Loucy (cell line): ENCODE measurements at regions not wholly inside any gene's neighbourhood (a gene's known extent, or its start where the extent isn't known, plus 50 kb on each side); places are given as distances from the start of the nearest gene placed in this dataset.

Source experiments
- H2AFZ ChIP-seq: fragments of 200-600 bp; sonication (generic); 2 replicates; pipeline ENCODE4 v1.6.0; 2016; ENCODE audit warnings: antibody characterized with exemption, mild to moderate bottlenecking, low read length, moderate library complexity
- H3F3A ChIP-seq: fragments of 200-600 bp; 2 replicates; pipeline ENCODE4 v1.6.0; 2016; ENCODE audit warnings: antibody characterized with exemption, low read depth, mild to moderate bottlenecking
- H3K27me3 ChIP-seq: fragments of 200-600 bp; sonication (generic); 2 replicates; pipeline ENCODE4 v1.6.1; 2014; ENCODE audit warnings: low read length, mild to moderate bottlenecking; ENCODE audit not compliant: insufficient read depth, poor library complexity, severe bottlenecking
- H3K36me3 ChIP-seq: fragments of 200-600 bp; sonication (generic); 2 replicates; pipeline ENCODE4 v1.6.1; 2016; ENCODE audit warnings: low read length; ENCODE audit not compliant: insufficient read depth
- H3K4me1 ChIP-seq: fragments of 200-600 bp; sonication (generic); 2 replicates; pipeline ENCODE4 v1.5.1; 2014; ENCODE audit warnings: low read length, mild to moderate bottlenecking; ENCODE audit not compliant: insufficient read depth, poor library complexity, severe bottlenecking
- H3K4me2 ChIP-seq: fragments of 200-600 bp; sonication (generic); 2 replicates; pipeline ENCODE4 v1.6.0; 2014; ENCODE audit warnings: antibody characterized with exemption, low read length, low read depth, mild to moderate bottlenecking; ENCODE audit not compliant: poor library complexity, severe bottlenecking
- H3K4me3 ChIP-seq: fragments of 200-600 bp; sonication (generic); 2 replicates; pipeline ENCODE4 v1.5.1; 2014; ENCODE audit warnings: low read length, mild to moderate bottlenecking, mixed read lengths; ENCODE audit not compliant: poor library complexity, severe bottlenecking
- H3K79me2 ChIP-seq: fragments of 200-600 bp; sonication (generic); 2 replicates; pipeline ENCODE4 v1.6.1; 2014; ENCODE audit warnings: low read length; ENCODE audit not compliant: insufficient read depth
- H3K9ac ChIP-seq: fragments of 200-600 bp; sonication (generic); 2 replicates; pipeline ENCODE4 v1.6.0; 2014; ENCODE audit warnings: mild to moderate bottlenecking, low read depth, low read length, moderate library complexity; ENCODE audit not compliant: poor library complexity, severe bottlenecking
- H3K9me2 ChIP-seq: fragments of 200-600 bp; sonication (generic); replicated peaks from 2 replicates; pipeline ENCODE4 v1.6.1; 2016; ENCODE audit warnings: low read depth, low read length, mixed read lengths
- H3K9me3 ChIP-seq: fragments of 200-600 bp; sonication (generic); 2 replicates; pipeline ENCODE4 v1.6.1; 2014; ENCODE audit warnings: mild to moderate bottlenecking, antibody characterized with exemption, low read length, low read depth; ENCODE audit not compliant: insufficient read depth
- H4K20me1 ChIP-seq: fragments of 200-600 bp; sonication (generic); 2 replicates; pipeline ENCODE4 v1.6.0; 2014; ENCODE audit warnings: antibody characterized with exemption, low read length, mild to moderate bottlenecking; ENCODE audit not compliant: insufficient read depth, poor library complexity, severe bottlenecking
- EZH2phosphoT487 ChIP-seq: fragments of 200-600 bp; IDR thresholded peaks from 2 replicates; pipeline ENCODE4 v1.6.1; 2018; ENCODE audit warnings: antibody characterized with exemption, mild to moderate bottlenecking, moderate library complexity, borderline replicate concordance
- TF ChIP-seq, protein P1 (sequence below): fragments of 200-600 bp; sonication (generic); conservative IDR thresholded peaks from 2 replicates; pipeline ENCODE4 v1.5.1; 2014; ENCODE audit warnings: mild to moderate bottlenecking, antibody characterized with exemption, low read length

DNA sequence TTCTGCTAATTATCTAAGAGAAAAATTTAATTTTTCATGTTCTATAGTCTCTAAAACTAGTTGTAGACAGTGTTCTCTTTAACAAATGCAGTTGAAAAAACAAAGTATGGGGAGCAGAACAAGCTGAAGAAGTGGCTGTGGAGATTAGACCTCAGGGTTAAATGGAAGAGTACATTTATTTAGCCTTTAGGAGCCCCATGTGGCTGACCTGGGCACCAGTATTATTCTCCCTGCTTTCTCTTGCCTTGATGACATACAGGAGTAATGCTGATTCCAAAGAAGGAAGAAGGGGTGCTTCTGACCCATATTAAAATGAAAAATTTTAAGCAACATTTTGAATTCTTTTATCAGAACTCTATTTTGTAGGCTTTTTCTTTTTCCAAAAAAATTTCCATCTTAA lies 312.3 kb upstream of the RIOK2 start:
- no peaks in the 10 kb centered on the region for H3F3A ChIP-seq
- no peak overlapping the region for H2AFZ ChIP-seq
- H4K20me1 ChIP-seq: no peaks in the 10 kb centered on the region
- no peaks in the 10 kb centered on the region for H3K9me2 ChIP-seq
- H3K9ac ChIP-seq: no peak overlapping the region
- no peaks in the 10 kb centered on the region for H3K9me3 ChIP-seq
- H3K27me3 ChIP-seq: no peaks in the 10 kb centered on the region
- H3K4me2 ChIP-seq: no peak overlapping the region
- TF ChIP-seq, protein P1, sequence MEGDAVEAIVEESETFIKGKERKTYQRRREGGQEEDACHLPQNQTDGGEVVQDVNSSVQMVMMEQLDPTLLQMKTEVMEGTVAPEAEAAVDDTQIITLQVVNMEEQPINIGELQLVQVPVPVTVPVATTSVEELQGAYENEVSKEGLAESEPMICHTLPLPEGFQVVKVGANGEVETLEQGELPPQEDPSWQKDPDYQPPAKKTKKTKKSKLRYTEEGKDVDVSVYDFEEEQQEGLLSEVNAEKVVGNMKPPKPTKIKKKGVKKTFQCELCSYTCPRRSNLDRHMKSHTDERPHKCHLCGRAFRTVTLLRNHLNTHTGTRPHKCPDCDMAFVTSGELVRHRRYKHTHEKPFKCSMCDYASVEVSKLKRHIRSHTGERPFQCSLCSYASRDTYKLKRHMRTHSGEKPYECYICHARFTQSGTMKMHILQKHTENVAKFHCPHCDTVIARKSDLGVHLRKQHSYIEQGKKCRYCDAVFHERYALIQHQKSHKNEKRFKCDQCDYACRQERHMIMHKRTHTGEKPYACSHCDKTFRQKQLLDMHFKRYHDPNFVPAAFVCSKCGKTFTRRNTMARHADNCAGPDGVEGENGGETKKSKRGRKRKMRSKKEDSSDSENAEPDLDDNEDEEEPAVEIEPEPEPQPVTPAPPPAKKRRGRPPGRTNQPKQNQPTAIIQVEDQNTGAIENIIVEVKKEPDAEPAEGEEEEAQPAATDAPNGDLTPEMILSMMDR: no peak
- TF ChIP-seq EZH2phosphoT487: no peak
- H3K36me3 ChIP-seq: no peaks in the 10 kb centered on the region
- H3K4me1 ChIP-seq: no peaks in the 10 kb centered on the region
- H3K4me3 ChIP-seq: no peak overlapping the region
- no peaks in the 10 kb centered on the region for H3K79me2 ChIP-seq

DNA sequence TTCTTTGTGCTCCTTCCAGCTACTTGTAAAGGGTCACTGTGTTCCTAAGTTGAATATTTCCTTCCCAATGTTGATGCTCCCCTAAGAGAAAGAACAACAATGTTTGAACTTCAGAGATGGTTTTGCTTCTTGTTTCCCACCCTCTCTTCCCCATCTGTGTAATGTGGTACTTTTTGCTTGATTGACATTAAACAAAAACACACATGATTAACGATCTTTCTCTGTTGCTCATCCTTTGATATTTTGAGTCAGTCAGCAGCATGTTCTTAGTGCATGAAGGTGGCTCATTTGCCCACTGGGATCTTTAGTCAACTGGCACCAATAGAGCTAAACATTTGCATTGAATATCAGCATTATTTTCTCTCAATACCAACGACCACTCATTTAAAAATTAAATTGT lies 313.0 kb upstream of the RIOK2 start:
- H3K9ac ChIP-seq: no peak overlapping the region

DNA sequence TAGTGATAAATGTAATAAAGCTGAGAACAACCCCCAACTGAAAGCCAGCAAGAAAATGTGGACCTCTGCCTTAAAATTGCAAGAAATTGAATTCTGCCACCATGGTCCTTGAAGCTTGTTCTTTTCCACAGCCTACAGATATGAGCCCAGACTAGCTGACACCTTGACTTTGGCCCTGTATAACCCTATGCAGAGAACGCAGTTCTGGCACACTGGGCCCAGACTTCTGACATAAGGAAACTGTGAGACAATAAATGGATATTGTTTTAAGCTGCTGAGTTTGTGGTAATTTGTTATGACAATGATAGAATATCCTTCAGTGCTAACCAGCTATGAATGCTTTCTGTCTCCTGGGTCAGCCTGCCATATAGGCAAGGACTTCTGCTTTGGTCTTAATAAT lies 315.6 kb upstream of the RIOK2 start:
- H3K4me1 ChIP-seq: no peaks in the 10 kb centered on the region
- H3K9me3 ChIP-seq: no peaks in the 10 kb centered on the region
- H3K4me2 ChIP-seq: no peak overlapping the region
- no peak overlapping the region for H3K9ac ChIP-seq
- no peak overlapping the region for H2AFZ ChIP-seq
- H3K4me3 ChIP-seq: no peak overlapping the region
- no peaks in the 10 kb centered on the region for H3F3A ChIP-seq
- TF ChIP-seq, protein P1: no peak
- TF ChIP-seq EZH2phosphoT487: no peak
- H4K20me1 ChIP-seq: no peaks in the 10 kb centered on the region
- no peaks in the 10 kb centered on the region for H3K27me3 ChIP-seq
- no peaks in the 10 kb centered on the region for H3K36me3 ChIP-seq
- H3K9me2 ChIP-seq: no peaks in the 10 kb centered on the region
- H3K79me2 ChIP-seq: no peaks in the 10 kb centered on the region

More for the DNA sequence above, 313.0 kb upstream of the RIOK2 start:
- no peaks in the 10 kb centered on the region for H3K9me2 ChIP-seq
- no peak overlapping the region for H2AFZ ChIP-seq
- no peaks in the 10 kb centered on the region for H3K27me3 ChIP-seq
- no peaks in the 10 kb centered on the region for H3F3A ChIP-seq
- TF ChIP-seq EZH2phosphoT487: no peak
- TF ChIP-seq, protein P1: no peak
- no peak overlapping the region for H3K4me3 ChIP-seq
- no peak overlapping the region for H3K4me2 ChIP-seq
- H4K20me1 ChIP-seq: no peaks in the 10 kb centered on the region
- H3K4me1 ChIP-seq: no peaks in the 10 kb centered on the region
- H3K36me3 ChIP-seq: no peaks in the 10 kb centered on the region
- no peaks in the 10 kb centered on the region for H3K9me3 ChIP-seq
- H3K79me2 ChIP-seq: no peaks in the 10 kb centered on the region
